ENCODE measurements at regions not wholly inside any gene's neighbourhood (a gene's known extent, or its start where the extent isn't known, plus 50 kb on each side); places are given as distances from the start of the nearest gene placed in this dataset.
"Not testable (repeated sequence)": the region's sequence is repeated elsewhere in the genome, so short reads cannot be mapped to it uniquely, and the experiment has no call there.

DNA sequence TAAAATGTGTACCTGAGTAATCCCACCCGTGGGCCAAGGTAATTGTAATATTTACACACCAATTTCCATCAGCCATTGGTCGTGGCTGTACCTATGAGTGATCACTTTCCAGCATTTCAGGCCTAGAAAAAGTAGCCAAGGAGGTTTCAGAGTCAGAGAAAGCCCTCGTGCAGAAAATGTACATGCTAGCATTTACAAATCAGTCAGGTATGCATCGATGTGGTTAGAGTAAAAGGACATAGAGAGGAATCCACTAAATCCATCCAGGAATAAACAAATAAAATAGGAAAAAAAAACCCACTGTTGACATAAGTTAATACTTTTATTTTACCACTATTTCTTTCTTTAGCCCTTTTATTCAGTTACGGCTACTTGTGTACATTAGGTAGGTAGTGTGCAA is 256.8 kb downstream of the TRIML1 start:
- Histone ChIP-seq H3K27ac (ENCODE audit: low read length) (no peak overlapping the region), H3K4me3 (ENCODE audit: low read length) (no peak overlapping the region), H3K27me3 (ENCODE audit: low read depth, low read length) (no peaks in the 10 kb centered on the region), H3K4me1 (ENCODE audit: low read length) (no peaks in the 10 kb centered on the region), H2AFZ (ENCODE audit: low read depth, low read length) (no peak overlapping the region), H3K36me3 (replicated peaks; ENCODE audit: low read depth, low read length) (no peaks in the 10 kb centered on the region), H3K4me2 (ENCODE audit: low read length) (no peak overlapping the region), H4K20me1 (ENCODE audit: insufficient read depth, low read length) (no peaks in the 10 kb centered on the region), H3K79me2 (ENCODE audit: low read length) (no peaks in the 10 kb centered on the region), H3K9ac (ENCODE audit: low read length) (no peak overlapping the region), H3K9me3 (ENCODE audit: insufficient read depth, low read length) (no peaks in the 10 kb centered on the region)
- TF ChIP-seq EZH2phosphoT487 (IDR thresholded peaks at IDR 0.05; ENCODE audit: low read depth): no peak
- TF ChIP-seq, protein P1, sequence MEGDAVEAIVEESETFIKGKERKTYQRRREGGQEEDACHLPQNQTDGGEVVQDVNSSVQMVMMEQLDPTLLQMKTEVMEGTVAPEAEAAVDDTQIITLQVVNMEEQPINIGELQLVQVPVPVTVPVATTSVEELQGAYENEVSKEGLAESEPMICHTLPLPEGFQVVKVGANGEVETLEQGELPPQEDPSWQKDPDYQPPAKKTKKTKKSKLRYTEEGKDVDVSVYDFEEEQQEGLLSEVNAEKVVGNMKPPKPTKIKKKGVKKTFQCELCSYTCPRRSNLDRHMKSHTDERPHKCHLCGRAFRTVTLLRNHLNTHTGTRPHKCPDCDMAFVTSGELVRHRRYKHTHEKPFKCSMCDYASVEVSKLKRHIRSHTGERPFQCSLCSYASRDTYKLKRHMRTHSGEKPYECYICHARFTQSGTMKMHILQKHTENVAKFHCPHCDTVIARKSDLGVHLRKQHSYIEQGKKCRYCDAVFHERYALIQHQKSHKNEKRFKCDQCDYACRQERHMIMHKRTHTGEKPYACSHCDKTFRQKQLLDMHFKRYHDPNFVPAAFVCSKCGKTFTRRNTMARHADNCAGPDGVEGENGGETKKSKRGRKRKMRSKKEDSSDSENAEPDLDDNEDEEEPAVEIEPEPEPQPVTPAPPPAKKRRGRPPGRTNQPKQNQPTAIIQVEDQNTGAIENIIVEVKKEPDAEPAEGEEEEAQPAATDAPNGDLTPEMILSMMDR (IDR thresholded peaks at IDR 0.05; ENCODE audit: low read depth, low read length): no peak

DNA sequence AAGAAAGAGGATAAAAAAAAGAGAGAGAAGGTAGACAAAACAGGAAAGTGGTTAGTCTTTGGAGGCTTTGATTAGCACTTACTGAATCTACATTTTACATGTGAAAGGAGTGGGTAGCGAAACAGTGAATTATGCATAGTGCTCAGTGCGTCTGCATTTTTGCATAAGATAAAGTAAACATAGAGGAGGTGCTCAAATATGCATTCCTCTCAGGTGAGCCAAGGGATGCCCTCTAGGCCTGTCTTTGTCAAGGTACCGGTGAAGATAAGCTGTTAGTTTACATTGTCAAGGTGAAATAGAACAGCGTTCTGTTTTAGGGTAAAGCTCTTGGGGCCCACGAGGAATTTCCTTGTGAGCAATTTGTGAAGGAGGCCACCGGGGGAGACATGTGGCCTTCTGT is 260.6 kb downstream of the TRIML1 start:
- no peaks in the 10 kb centered on the region for H3K27me3 ChIP-seq (ENCODE audit: low read depth, low read length)
- no peaks in the 10 kb centered on the region for H4K20me1 ChIP-seq (ENCODE audit: insufficient read depth, low read length)
- no peak overlapping the region for H3K27ac ChIP-seq (ENCODE audit: low read length)
- no peaks in the 10 kb centered on the region for H3K9me3 ChIP-seq (ENCODE audit: insufficient read depth, low read length)
- no peak overlapping the region for H3K4me2 ChIP-seq (ENCODE audit: low read length)
- no peaks in the 10 kb centered on the region for H3K79me2 ChIP-seq (ENCODE audit: low read length)
- H3K4me1 ChIP-seq (ENCODE audit: low read length): no peaks in the 10 kb centered on the region
- TF ChIP-seq, protein P1 (IDR thresholded peaks at IDR 0.05; ENCODE audit: low read depth, low read length): no peak
- no peak for TF ChIP-seq EZH2phosphoT487 (IDR thresholded peaks at IDR 0.05; ENCODE audit: low read depth)
- no peak overlapping the region for H3K4me3 ChIP-seq (ENCODE audit: low read length)
- no peaks in the 10 kb centered on the region for H3K36me3 ChIP-seq (replicated peaks; ENCODE audit: low read depth, low read length)
- no peak overlapping the region for H3K9ac ChIP-seq (ENCODE audit: low read length)
- no peak overlapping the region for H2AFZ ChIP-seq (ENCODE audit: low read depth, low read length)

DNA sequence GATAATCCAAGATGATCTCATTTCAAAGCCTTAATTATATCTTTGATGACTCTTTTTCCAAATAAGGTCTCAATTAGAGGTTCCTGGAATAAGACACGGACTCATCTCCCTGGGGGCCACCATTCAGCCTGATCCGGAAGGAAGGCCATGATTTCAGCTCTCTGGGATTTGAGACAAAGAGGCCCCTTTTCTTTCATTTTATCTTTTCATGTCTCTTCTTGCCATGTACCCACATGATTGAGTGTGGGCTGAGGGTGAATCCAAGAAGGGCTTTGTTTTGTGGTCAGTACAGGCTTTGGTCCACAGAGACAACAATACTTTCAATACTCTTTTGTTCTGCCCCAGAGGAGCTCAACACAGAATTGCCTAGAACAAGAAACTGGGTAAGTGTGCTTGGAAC is 261.2 kb downstream of the TRIML1 start:
- H3K27me3 ChIP-seq (ENCODE audit: low read depth, low read length): no peaks in the 10 kb centered on the region
- H3K9ac ChIP-seq (ENCODE audit: low read length): no peak overlapping the region
- no peaks in the 10 kb centered on the region for H3K36me3 ChIP-seq (replicated peaks; ENCODE audit: low read depth, low read length)
- H3K4me1 ChIP-seq (ENCODE audit: low read length): no peaks in the 10 kb centered on the region
- no peak overlapping the region for H2AFZ ChIP-seq (ENCODE audit: low read depth, low read length)
- H3K27ac ChIP-seq (ENCODE audit: low read length): no peak overlapping the region
- no peaks in the 10 kb centered on the region for H3K79me2 ChIP-seq (ENCODE audit: low read length)
- no peak overlapping the region for H3K4me3 ChIP-seq (ENCODE audit: low read length)
- no peaks in the 10 kb centered on the region for H4K20me1 ChIP-seq (ENCODE audit: insufficient read depth, low read length)
- no peak overlapping the region for H3K4me2 ChIP-seq (ENCODE audit: low read length)
- no peak for TF ChIP-seq EZH2phosphoT487 (IDR thresholded peaks at IDR 0.05; ENCODE audit: low read depth)
- TF ChIP-seq, protein P1 (IDR thresholded peaks at IDR 0.05; ENCODE audit: low read depth, low read length): no peak
- no peaks in the 10 kb centered on the region for H3K9me3 ChIP-seq (ENCODE audit: insufficient read depth, low read length)

DNA sequence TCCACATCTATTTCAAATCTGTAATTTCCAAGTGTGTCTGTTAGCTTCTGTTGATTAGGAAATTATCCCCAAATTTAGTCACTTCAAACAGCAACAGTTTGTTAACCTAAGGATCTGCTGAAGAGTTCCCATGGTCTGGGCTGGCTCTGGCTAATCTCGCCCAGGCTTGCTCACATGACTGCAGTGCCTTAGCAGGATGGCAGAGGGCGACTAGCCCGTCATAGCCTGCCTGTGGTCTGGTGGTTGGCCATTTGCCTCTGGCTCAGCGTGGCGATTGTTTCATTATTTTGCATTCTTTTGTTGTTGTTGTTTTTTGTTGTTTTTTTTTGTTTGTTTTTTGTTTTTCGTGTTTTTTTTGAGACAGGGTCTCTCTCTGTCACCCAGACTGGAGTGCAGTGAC is 264.0 kb downstream of the TRIML1 start:
- no peak for TF ChIP-seq EZH2phosphoT487 (IDR thresholded peaks at IDR 0.05; ENCODE audit: low read depth)
- TF ChIP-seq, protein P1 (IDR thresholded peaks at IDR 0.05; ENCODE audit: low read depth, low read length): no peak
- Histone ChIP-seq H3K27ac (ENCODE audit: low read length) (no peak overlapping the region), H3K27me3 (ENCODE audit: low read depth, low read length) (no peaks in the 10 kb centered on the region), H3K36me3 (replicated peaks; ENCODE audit: low read depth, low read length) (no peaks in the 10 kb centered on the region), H3K4me2 (ENCODE audit: low read length) (no peak overlapping the region), H4K20me1 (ENCODE audit: insufficient read depth, low read length) (no peaks in the 10 kb centered on the region), H3K4me3 (ENCODE audit: low read length) (no peak overlapping the region), H3K9ac (ENCODE audit: low read length) (no peak overlapping the region), H3K9me3 (ENCODE audit: insufficient read depth, low read length) (no peaks in the 10 kb centered on the region), H3K4me1 (ENCODE audit: low read length) (no peaks in the 10 kb centered on the region), H3K79me2 (ENCODE audit: low read length) (no peaks in the 10 kb centered on the region), H2AFZ (ENCODE audit: low read depth, low read length) (no peak overlapping the region)

GRCh38 chr4:188405071-188405835 is 266.0 kb downstream of the TRIML1 start:
- H4K20me1 ChIP-seq (ENCODE audit: insufficient read depth, low read length); H3K4me2 ChIP-seq (ENCODE audit: low read length); H3K4me3 ChIP-seq (ENCODE audit: low read length); H3K27me3 ChIP-seq (ENCODE audit: low read depth, low read length); H3K27ac ChIP-seq (ENCODE audit: low read length); H3K9me3 ChIP-seq (ENCODE audit: insufficient read depth, low read length); H3K79me2 ChIP-seq (ENCODE audit: low read length); H2AFZ ChIP-seq (ENCODE audit: low read depth, low read length); H3K36me3 ChIP-seq (replicated peaks; ENCODE audit: low read depth, low read length); H3K4me1 ChIP-seq (ENCODE audit: low read length); H3K9ac ChIP-seq (ENCODE audit: low read length): not testable (repeated sequence)
